Body of pancreas (tissue), 4 donors: ENCODE measurements at regions not wholly inside any gene's neighbourhood (a gene's known extent, or its start where the extent isn't known, plus 50 kb on each side); places are given as distances from the start of the nearest gene placed in this dataset.

ENCODE experiments used
- ATAC-seq: fragments of 150-250 bp; one replicate; pipeline ENCODE4 v1.9.1; 2016
- DNase-seq, 4 donors: peaks; one replicate each; pipeline ENCODE4 v3.0.0-alpha.2; 2019
- H3K27ac ChIP-seq, 4 donors: fragments of 200-600 bp; sonication (generic); 1 replicate in 3 of 4; 2 replicates in 1 of 4; pipeline versions ENCODE4 v1.5.1 to v1.6.1; 2016 to 2019; ENCODE audit warnings: mild to moderate bottlenecking in 1 of 4, mixed read lengths in 1 of 4, moderate library complexity in 1 of 4
- H3K27me3 ChIP-seq, 2 donors: fragments of 200-600 bp; sonication (generic); one replicate each; pipeline ENCODE4 v1.6.0; 2016; ENCODE audit warnings: mild to moderate bottlenecking in 1 of 2
- H3K36me3 ChIP-seq, 2 donors: fragments of 200-600 bp; sonication (generic); replicated peaks in 1 of 2; 2 replicates each; pipeline ENCODE4 v1.5.1; 2016; ENCODE audit warnings: low read depth in 2 of 2; ENCODE audit not compliant: insufficient read depth in 1 of 2
- H3K4me1 ChIP-seq: fragments of 200-600 bp; sonication (generic); one replicate; pipeline ENCODE4 v1.6.0; 2016
- H3K4me3 ChIP-seq, 2 donors: fragments of 200-600 bp; sonication (generic); 1 replicate in 1 of 2; 2 replicates in 1 of 2; pipeline ENCODE4 v1.5.1; 2016 to 2019
- H3K9me3 ChIP-seq, 3 donors: fragments of 200-600 bp; sonication (generic); 1 replicate in 2 of 3; 2 replicates in 1 of 3; pipeline ENCODE4 v1.5.1; 2016
- POLR2A ChIP-seq, 3 donors: fragments of 450-650 bp; IDR thresholded peaks; one replicate each; pipeline ENCODE4 v1.6.1; 2016; ENCODE audit warnings: antibody characterized with exemption in 3 of 3, mild to moderate bottlenecking in 2 of 3
- WGBS, 2 donors: methylation state at CpG; one replicate each; pipeline ENCODE4 v1.1.5; 2017; 5-methylcytosine and 5-hydroxymethylcytosine counted together
- intact Hi-C: fragments of 100-400 bp; cut with DNase I; formaldehyde crosslinking; loops from one replicate; pipeline ENCODE4 v1.15.1; 2023
- TF ChIP-seq, protein P1 (sequence below), 7 experiments: fragments of 450-650 bp in 4 of 7; fragments of 200-600 bp in 3 of 7; sonication (generic) in 3 of 7; IDR thresholded peaks; one replicate each; pipeline ENCODE4 v1.5.1; 2016 to 2019; ENCODE audit warnings: antibody characterized with exemption in 7 of 7

DNA sequence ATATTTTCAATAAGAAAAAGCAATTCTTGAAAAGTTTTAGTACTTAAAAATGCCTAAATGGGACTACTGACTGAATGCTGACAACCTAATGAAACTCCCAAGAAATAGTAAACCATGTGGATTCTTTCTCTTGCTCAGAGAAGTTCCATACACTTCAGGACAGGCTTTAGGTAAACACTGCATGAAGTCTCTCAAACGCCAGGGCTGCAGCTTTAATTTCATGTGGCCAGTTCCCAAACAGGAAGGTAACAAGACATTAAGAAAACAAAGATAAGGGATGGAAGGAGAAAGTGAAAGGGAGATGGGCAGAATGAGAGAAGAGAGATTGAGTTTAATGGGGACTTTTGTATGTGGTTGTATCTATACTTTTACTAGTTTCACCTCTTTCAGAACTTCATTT, 734.7 kb upstream of the PKDCC start:
- H3K4me1 ChIP-seq: no peaks in the 10 kb centered on the region
- no peak overlapping the region for H3K27ac ChIP-seq
- no peaks in the 10 kb centered on the region for H3K9me3 ChIP-seq
- no peak overlapping the region for H3K4me3 ChIP-seq
- TF ChIP-seq, protein P1, sequence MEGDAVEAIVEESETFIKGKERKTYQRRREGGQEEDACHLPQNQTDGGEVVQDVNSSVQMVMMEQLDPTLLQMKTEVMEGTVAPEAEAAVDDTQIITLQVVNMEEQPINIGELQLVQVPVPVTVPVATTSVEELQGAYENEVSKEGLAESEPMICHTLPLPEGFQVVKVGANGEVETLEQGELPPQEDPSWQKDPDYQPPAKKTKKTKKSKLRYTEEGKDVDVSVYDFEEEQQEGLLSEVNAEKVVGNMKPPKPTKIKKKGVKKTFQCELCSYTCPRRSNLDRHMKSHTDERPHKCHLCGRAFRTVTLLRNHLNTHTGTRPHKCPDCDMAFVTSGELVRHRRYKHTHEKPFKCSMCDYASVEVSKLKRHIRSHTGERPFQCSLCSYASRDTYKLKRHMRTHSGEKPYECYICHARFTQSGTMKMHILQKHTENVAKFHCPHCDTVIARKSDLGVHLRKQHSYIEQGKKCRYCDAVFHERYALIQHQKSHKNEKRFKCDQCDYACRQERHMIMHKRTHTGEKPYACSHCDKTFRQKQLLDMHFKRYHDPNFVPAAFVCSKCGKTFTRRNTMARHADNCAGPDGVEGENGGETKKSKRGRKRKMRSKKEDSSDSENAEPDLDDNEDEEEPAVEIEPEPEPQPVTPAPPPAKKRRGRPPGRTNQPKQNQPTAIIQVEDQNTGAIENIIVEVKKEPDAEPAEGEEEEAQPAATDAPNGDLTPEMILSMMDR (IDR thresholded peaks at IDR 0.05): no peak
- TF ChIP-seq POLR2A (IDR thresholded peaks at IDR 0.05): no peak
- no peak for DNase-seq
- no peak for ATAC-seq
- 21 to 23% methylated on average over 1 of the region's 1 CpG for WGBS, 2 donors
- intact Hi-C loops: no loop called here
- no peaks in the 10 kb centered on the region for H3K36me3 ChIP-seq
- peaks cover 0 to 4% of the 10 kb centered on the region in 2 donors for H3K27me3 ChIP-seq

DNA sequence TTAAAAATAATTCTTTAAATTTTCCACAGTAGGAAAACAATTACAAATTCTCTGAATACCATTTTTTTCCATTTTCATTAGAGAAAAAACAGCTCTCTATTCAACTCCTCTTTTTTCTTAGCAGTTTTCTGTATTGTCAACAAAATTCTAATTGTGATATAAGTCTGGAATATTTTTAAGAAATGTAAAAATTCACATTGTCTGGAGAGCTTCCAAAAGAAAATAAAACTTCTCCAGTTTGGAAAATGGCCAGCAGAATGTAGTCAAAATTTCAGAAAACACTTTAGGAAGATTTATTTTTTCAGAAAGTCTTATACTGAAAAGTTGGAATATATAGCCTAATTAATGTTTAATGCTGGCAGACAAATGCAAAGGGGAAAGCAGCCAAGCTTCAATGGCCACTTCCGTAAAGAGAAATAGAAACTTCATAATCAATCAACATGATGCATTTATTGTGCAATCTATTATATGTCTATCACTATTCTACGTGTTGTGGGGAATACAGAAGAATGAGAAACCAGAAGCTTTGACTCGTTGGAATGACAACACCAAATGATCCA, 733.2 kb upstream of the PKDCC start:
- Histone ChIP-seq H3K4me1 (no peaks in the 10 kb centered on the region), H3K27me3 (peaks cover 0 to 4% of the 10 kb centered on the region in 2 donors), H3K36me3 (no peaks in the 10 kb centered on the region), H3K4me3 (no peak overlapping the region), H3K27ac (no peak overlapping the region), H3K9me3 (no peaks in the 10 kb centered on the region)
- TF ChIP-seq, protein P1 (IDR thresholded peaks at IDR 0.05): no peak
- no peak for TF ChIP-seq POLR2A (IDR thresholded peaks at IDR 0.05)
- ATAC-seq: no peak
- intact Hi-C loops: no loop called here
- DNase-seq: no peak
- 15 to 26% methylated on average over 3 of the region's 3 CpGs for WGBS, 2 donors

DNA sequence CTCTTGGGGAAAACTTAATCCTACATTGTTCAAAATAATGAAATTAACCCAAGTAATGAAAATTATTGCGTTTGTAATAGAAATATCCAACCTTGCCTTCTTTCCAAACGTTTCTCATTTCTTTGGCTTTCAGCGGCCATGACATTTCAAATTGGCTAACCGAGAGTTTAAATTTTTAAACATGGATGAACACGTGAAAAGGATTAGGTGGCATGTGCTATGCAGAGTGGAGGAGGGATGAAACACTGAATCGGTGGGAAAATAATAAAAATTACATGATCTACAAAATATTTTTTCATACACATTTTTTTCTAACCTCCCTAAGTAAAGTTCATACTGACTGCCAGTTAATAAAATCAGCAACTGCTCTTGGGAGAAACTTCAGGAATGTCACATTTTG, 728.4 kb upstream of the PKDCC start:
- no peaks in the 10 kb centered on the region for H3K4me1 ChIP-seq
- WGBS, 2 donors: 56 to 63% methylated on average over 6 of the region's 6 CpGs
- intact Hi-C loops: no loop called here
- DNase-seq: no peak
- no peaks in the 10 kb centered on the region for H3K9me3 ChIP-seq
- no peak overlapping the region for H3K27ac ChIP-seq
- H3K27me3 ChIP-seq: peaks cover 0 to 4% of the 10 kb centered on the region in 2 donors
- no peak overlapping the region for H3K4me3 ChIP-seq
- ATAC-seq: no peak
- no peak for TF ChIP-seq POLR2A (IDR thresholded peaks at IDR 0.05)
- H3K36me3 ChIP-seq: no peaks in the 10 kb centered on the region

DNA sequence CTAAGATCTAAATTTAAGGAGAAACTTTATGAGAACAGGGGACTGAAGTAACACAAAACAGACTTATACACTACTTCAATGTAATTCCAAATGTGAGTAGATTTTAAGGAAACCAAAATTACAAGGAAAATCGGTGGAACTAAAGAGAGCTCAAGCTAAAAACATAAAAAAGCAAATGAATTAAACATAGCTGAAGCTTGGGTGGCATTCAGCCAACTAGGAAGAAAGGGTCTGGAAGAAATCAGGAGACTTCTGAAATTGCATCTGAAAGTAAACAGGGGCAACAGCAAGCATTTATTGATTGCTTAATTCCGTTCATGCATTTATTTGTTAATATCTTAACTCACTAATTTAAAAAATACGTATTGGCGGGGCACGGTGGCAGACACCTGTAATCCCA, 727.3 kb upstream of the PKDCC start:
- H3K36me3 ChIP-seq: no peaks in the 10 kb centered on the region
- DNase-seq (no peak), ATAC-seq (no peak)
- no peak overlapping the region for H3K27ac ChIP-seq
- TF ChIP-seq, protein P1 (IDR thresholded peaks at IDR 0.05): no peak
- no peak for TF ChIP-seq POLR2A (IDR thresholded peaks at IDR 0.05)
- WGBS, 2 donors: 35 to 48% methylated on average over 5 of the region's 5 CpGs
- H3K9me3 ChIP-seq: no peaks in the 10 kb centered on the region
- H3K4me1 ChIP-seq: no peaks in the 10 kb centered on the region
- no peaks in the 10 kb centered on the region for H3K27me3 ChIP-seq
- intact Hi-C loops: no loop called here
- H3K4me3 ChIP-seq: no peak overlapping the region

DNA sequence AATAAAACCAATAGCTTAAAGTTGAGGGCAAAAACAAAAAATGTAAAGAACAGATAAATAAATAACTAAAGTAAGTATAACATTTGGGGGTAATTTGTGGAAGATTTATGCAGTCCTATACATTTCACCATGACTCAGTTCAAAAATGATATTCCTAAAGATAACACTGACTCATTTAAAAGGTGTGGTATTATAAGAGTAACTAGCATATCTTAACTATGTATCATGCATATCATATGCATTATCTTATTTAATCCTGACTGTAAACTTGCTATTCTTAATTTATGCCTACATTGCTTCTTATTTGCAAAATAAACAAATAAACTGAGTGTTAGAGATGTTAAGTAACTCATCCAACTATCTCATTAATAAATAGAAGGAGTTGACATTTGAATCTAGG, 726.5 kb upstream of the PKDCC start:
- no peak for DNase-seq
- Histone ChIP-seq H3K27me3 (no peaks in the 10 kb centered on the region), H3K27ac (no peak overlapping the region), H3K4me1 (no peaks in the 10 kb centered on the region), H3K4me3 (no peak overlapping the region), H3K36me3 (no peaks in the 10 kb centered on the region), H3K9me3 (no peaks in the 10 kb centered on the region)
- intact Hi-C loops: no loop called here
- no peak for TF ChIP-seq POLR2A (IDR thresholded peaks at IDR 0.05)
- TF ChIP-seq, protein P1 (IDR thresholded peaks at IDR 0.05): no peak
- ATAC-seq: no peak
